NB4 (cell line): ENCODE measurements at regions not wholly inside any gene's neighbourhood (a gene's known extent, or its start where the extent isn't known, plus 50 kb on each side); places are given as distances from the start of the nearest gene placed in this dataset.

Source experiments
- DNase-seq: peaks from one replicate; pipeline ENCODE4 v3.0.0; 2010; ENCODE audit warnings: low read depth
- H3K4me3 ChIP-seq: one replicate; pipeline ENCODE4 v1.5.1; 2011; ENCODE audit warnings: mild to moderate bottlenecking, low read depth, low read length, moderate library complexity
- MYC ChIP-seq: IDR thresholded peaks from 2 replicates; pipeline ENCODE4 v1.6.1; 2011; ENCODE audit warnings: low read depth, low read length
- POLR2A ChIP-seq: IDR thresholded peaks from 2 replicates; pipeline ENCODE4 v1.6.1; 2011; ENCODE audit warnings: mild to moderate bottlenecking; ENCODE audit not compliant: insufficient read length; ENCODE audit errors: extremely low read depth
- TF ChIP-seq, protein P1 (sequence below): IDR thresholded peaks from 2 replicates; pipeline ENCODE4 v1.6.1; 2011; ENCODE audit warnings: low read depth, low read length
- TF ChIP-seq, protein P2 (sequence below): IDR thresholded peaks from one replicate; pipeline ENCODE4 v1.5.1; 2012; ENCODE audit warnings: low read depth, low read length

DNA sequence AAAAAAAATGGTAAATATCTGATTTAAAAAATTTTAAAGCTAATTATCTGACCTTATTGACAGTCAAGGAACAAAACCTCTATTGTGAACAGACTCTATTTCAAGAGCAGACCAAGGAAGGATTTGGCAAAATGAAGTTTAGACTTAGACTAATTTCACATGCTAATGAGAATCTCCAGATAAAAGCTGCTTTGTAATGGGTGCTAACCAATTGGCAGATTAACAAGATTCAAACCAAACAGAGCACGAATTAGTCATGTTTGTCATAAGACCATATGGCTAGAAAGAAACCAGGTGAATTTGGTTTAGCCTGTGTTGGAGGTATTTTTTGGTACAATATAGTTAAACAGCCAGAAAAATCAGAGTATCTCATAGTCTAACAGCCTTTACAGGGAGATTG lies 429.1 kb upstream of the NFE2L3 start:
- no peak for TF ChIP-seq MYC
- TF ChIP-seq POLR2A, result no peak
- TF ChIP-seq, protein P1, sequence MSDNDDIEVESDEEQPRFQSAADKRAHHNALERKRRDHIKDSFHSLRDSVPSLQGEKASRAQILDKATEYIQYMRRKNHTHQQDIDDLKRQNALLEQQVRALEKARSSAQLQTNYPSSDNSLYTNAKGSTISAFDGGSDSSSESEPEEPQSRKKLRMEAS, result no peak
- TF ChIP-seq, protein P2, sequence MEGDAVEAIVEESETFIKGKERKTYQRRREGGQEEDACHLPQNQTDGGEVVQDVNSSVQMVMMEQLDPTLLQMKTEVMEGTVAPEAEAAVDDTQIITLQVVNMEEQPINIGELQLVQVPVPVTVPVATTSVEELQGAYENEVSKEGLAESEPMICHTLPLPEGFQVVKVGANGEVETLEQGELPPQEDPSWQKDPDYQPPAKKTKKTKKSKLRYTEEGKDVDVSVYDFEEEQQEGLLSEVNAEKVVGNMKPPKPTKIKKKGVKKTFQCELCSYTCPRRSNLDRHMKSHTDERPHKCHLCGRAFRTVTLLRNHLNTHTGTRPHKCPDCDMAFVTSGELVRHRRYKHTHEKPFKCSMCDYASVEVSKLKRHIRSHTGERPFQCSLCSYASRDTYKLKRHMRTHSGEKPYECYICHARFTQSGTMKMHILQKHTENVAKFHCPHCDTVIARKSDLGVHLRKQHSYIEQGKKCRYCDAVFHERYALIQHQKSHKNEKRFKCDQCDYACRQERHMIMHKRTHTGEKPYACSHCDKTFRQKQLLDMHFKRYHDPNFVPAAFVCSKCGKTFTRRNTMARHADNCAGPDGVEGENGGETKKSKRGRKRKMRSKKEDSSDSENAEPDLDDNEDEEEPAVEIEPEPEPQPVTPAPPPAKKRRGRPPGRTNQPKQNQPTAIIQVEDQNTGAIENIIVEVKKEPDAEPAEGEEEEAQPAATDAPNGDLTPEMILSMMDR, result no peak
- no peak for DNase-seq
- no peak overlapping the region for H3K4me3 ChIP-seq

DNA sequence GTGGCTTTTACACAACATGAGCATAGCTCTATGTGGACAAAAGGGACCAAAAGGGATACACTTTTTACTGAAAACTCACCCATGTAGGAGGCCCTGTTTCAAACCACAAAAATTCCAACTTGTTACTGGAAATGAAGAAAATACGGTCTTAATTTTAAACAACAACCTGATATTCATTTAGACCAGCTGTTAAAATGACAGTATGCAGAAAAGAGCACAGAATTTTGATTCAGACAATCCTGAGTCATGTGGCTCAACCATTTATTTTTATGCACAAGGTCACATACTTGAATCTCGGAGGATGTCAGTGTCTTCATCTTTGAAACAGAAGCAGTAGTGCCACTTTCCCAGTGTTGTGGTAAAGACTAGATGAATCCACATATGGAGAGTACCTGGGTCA lies 426.5 kb upstream of the NFE2L3 start:
- H3K4me3 ChIP-seq, result no peak overlapping the region
- TF ChIP-seq, protein P2, result no peak
- TF ChIP-seq POLR2A (no peak), MYC (no peak)
- TF ChIP-seq, protein P1, result no peak
- no peak for DNase-seq

DNA sequence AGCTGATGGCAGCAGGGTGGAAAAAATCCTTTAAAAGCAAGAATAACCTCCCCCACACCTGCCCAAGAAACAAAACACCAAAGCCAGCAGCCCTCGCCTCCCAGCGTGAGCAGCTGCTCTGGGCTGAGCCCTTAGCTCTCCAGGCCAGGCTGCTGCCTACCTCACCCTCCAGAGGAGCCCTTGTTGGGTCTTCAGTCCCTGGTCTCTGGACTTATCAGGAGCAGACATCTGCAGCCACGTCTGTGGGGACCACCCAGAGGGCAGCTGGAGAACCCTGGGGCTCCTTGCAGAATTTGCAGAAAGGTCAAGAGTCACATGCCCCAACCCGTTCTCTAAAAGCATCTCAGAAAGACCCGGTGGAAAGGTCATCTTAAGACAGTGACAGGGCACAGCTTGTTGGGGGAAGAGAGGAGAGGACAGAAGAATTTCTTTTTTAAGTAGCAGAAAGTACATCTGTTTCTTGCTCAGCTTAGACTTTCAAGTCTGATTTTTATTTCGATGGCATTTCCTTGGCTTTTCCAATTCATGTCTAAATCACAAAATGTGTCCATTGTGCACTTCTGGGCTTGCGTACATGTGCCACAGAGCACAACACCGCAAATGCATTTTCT lies 425.7 kb upstream of the NFE2L3 start:
- DNase-seq, result no peak
- TF ChIP-seq, protein P1, result no peak
- TF ChIP-seq MYC, result no peak
- no peak for TF ChIP-seq POLR2A
- TF ChIP-seq, protein P2, result no peak
- no peak overlapping the region for H3K4me3 ChIP-seq

DNA sequence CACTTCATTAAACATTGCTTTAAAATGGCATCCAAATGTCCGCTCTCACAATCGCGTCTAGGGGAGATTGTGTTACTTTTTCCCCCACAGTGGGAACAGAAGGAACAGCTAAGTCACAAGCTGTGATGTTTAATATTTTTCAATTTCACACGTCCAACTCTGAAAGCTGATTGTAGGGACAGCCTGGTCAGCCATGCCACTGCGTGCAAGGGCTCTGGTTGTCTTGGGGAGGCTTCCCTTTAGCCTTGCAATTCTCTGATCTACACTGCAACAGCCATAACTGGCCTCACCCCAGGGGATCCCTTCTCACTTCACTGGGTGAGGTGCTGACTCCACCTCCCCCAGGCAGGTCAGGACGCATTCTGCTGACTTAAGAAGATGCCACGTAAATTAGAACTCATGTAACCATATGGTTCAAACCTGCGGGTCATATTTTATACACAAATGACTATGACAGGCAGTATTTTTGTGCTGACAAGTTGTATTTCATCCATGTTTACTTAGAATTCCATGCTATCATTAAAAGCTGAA lies 425.2 kb upstream of the NFE2L3 start:
- DNase-seq, result no peak
- TF ChIP-seq POLR2A, result no peak
- TF ChIP-seq, protein P2, result no peak
- TF ChIP-seq, protein P1, result no peak
- no peak for TF ChIP-seq MYC
- no peak overlapping the region for H3K4me3 ChIP-seq

DNA sequence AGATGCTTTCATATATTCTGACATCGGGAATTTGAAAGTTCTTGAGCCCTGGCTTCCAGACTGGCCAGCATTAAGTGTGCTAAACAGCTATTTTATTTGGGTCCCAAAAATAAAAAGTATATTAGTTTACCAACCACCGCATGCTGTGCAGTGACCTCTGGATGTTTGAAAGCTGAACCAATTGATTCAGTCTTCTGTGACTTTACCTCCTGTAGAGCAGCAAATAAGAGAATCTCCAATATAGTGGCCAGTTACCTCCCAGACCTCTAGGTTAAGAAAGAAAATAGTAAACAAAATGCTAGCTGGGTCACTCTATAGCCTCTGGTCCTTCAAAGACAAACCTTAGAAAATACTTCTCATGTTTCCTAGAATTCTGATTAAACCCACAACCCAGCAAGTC lies 424.6 kb upstream of the NFE2L3 start:
- DNase-seq, result no peak
- no peak overlapping the region for H3K4me3 ChIP-seq
- TF ChIP-seq POLR2A (no peak), MYC (no peak)
- TF ChIP-seq, protein P2, result no peak
- TF ChIP-seq, protein P1, result no peak
